IgD-negative memory B cell (primary cell): ENCODE measurements at regions not wholly inside any gene's neighbourhood (a gene's known extent, or its start where the extent isn't known, plus 50 kb on each side); places are given as distances from the start of the nearest gene placed in this dataset.

ENCODE experiments used
- H3K27ac Mint-ChIP-seq, 3 donors: one replicate each; pipeline ENCODE4 v1.8.0; 2020 to 2022; ENCODE audit warnings: mild to moderate bottlenecking in 3 of 3, mixed read lengths in 3 of 3, moderate library complexity in 1 of 3
- H3K27me3 Mint-ChIP-seq: one replicate; pipeline ENCODE4 v1.8.0; 2021; ENCODE audit warnings: mixed read lengths
- H3K36me3 Mint-ChIP-seq: one replicate; pipeline ENCODE4 v1.8.0; 2020; ENCODE audit warnings: mild to moderate bottlenecking, mixed read lengths
- H3K4me1 Mint-ChIP-seq, 3 donors: one replicate each; pipeline ENCODE4 v1.8.0; 2020 to 2022; ENCODE audit warnings: mixed read lengths in 3 of 3, mild to moderate bottlenecking in 1 of 3
- H3K4me3 Mint-ChIP-seq, 4 donors: one replicate each; pipeline ENCODE4 v1.8.0; 2020 to 2022; ENCODE audit warnings: mild to moderate bottlenecking in 4 of 4, mixed read lengths in 4 of 4, moderate library complexity in 3 of 4
- H3K9me3 Mint-ChIP-seq, 3 donors: one replicate each; pipeline ENCODE4 v1.8.0; 2020 to 2021; ENCODE audit warnings: mixed read lengths in 3 of 3, mild to moderate bottlenecking in 1 of 3

GRCh38 chr10:90675621-90676020 lies 182.2 kb downstream of the HTR7 start:
- H3K27ac Mint-ChIP-seq, result no peak overlapping the region
- H3K4me3 Mint-ChIP-seq, result no peak overlapping the region
- no peaks in the 10 kb centered on the region for H3K4me1 Mint-ChIP-seq
- H3K9me3 Mint-ChIP-seq, result no peaks in the 10 kb centered on the region
- H3K36me3 Mint-ChIP-seq, result no peaks in the 10 kb centered on the region
- H3K27me3 Mint-ChIP-seq, result peaks cover 8% of the 10 kb centered on the region
